ENCODE measurements at regions not wholly inside any gene's neighbourhood (a gene's known extent, or its start where the extent isn't known, plus 50 kb on each side); places are given as distances from the start of the nearest gene placed in this dataset.
A peak's percentile ranks its signal among the peaks of the same experiment; 100 is the strongest.

- peak; percentile 20 for DNase-seq (ENCODE audit: low read depth, low spot score)
- peak overlapping the region; percentile 77 for H3K27ac ChIP-seq
Measured at GRCh38 chr2:237262838-237263771, 150.9 kb downstream of the COL6A3 start.

DNA sequence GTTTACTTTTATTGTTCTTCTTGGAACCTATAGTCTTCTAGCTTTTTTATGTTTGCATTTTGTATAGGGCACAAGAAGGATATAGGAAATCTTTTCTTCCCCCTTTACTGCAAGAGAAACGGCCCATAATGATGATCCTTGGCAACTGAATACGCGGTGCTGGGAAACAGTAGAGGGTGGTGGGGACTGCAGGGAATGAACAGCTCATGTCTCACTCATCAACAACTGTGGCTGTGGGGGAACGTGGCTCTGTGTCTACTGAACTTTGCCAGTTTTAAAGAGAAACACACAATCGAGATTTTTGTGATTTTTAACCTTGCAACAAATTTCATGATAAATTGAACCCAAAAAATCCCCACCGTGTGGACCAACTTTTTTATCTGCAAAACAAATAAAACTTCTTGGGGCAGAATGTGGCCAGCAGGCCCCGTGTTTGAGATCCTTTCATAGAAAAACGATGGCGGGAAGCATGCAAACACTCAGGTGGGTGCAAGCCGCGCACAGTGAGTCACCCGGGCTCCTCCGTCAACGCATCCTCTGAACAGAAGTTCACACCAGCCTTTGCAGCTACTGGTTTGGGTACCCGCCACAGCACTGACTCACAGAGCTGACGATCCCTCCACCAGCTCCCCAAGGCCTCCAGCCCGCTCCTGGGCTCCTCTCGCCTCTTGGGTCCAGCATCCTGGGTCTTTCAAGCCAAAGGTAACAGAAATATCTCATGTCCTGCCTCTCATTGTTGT lies 149.3 kb downstream of the COL6A3 start:
- no peak for DNase-seq (ENCODE audit: low read depth, low spot score)
- H3K27ac ChIP-seq = no peak overlapping the region

GRCh38 chr2:237268004-237268708 lies 145.8 kb downstream of the COL6A3 start:
- no peak overlapping the region for H3K27ac ChIP-seq
- DNase-seq (ENCODE audit: low read depth, low spot score) = no peak

DNA sequence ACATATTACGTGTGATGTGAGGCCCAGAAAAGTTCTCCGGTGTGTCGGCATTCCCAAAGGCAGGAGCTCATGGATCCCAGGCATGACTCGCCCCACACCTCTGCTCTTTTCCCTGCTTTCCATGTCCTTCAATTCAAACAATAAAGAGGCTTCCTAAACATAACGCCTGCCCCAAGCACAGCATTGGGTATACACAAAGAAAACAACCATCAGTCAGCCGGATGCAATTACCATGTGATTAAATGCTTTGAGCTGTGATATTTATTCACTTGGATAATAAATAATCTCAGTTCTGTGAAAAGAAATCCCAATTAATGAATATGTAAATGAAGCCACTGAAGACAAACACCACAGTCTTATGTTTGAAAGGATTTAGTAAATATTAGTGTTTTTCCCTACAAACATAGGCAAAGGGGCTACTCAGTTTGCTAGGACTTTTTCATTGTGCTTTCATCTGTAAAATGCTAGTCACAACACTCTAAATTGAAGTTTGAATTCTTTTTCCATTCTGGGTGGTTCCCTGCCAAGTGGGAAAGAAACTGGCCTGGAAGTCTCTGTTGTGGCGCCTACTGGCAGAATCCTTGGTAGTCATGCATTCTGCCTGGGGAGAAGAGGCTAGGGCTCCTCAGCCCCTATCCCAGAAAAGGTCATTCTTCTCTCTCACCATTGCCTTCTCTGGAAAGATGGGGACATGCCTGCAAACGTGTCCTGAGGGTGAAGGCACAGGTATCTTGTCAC lies 144.7 kb downstream of the COL6A3 start:
- no peak overlapping the region for H3K27ac ChIP-seq

GRCh38 chr2:237270520-237270919 lies 143.4 kb downstream of the COL6A3 start:
- DNase-seq (ENCODE audit: low read depth, low spot score) = no peak
- H3K27ac ChIP-seq = no peak overlapping the region

More for the DNA sequence above, 144.7 kb downstream of the COL6A3 start:
- DNase-seq (ENCODE audit: low read depth, low spot score) = no peak

DNA sequence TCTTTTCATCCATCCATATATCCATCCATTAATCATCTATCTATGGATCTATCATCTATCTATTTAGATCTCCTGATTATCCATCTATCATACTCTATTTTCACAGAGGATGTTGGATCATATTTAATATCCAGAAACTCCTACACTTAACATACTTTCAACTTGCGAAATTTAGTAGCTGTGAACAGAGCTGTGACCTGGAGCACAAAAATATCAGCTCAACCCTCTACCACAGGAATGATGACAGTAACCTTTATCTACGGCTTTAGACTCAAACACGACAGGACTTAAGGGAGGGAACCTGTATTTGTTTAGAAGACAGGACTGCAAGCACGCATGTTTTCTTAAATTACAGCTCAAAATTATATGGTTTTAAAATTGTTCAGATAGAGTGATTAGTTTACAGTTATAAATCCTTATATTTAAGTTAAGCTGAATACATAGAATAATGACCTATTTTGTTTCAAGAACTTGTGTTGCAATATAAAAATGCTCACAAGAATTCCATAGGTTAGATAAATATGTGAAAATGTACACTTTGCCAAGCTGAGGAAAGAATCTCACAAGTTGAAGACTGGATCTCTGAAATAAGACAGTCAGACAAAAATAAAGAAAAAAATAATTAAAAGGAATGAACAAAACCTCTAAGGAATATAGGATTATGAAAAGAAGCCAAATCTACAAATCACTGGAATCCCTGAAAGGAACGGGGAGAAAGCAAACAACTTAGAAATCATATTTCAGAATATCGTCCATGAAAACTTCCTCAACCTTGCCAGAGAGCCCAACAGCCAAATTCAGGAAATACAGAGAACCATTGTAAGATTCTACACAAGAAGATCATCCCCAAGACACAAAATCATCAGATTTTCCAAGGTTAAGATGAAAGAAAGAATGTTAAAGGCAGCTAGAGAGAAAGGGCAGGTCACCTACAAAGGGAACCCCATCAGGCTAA lies 142.0 kb downstream of the COL6A3 start:
- no peak for DNase-seq (ENCODE audit: low read depth, low spot score)
- H3K27ac ChIP-seq = no peak overlapping the region

Measured in epithelial cell of prostate (primary cell).